ENCODE measurements at regions not wholly inside any gene's neighbourhood (a gene's known extent, or its start where the extent isn't known, plus 50 kb on each side); places are given as distances from the start of the nearest gene placed in this dataset.

DNA sequence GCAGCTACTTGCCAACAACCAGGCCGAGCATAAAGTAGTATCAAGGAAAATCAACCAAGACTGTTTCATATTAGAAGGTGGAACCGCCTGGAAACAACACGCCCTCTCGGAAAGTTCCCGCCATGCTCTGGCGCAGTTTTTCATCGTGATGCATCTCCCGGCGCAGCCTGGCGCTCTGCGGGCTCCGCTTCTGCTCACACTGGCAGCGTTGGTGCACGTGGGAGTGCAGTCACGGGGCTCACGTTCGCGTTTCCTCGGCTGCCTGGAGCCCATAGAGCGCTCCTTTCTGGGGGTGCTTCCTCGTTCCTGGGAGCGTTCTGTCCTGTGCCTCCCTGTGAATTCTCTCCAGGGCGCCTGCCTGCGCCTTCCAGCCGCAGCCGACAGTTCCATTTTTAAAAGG lies 227.3 kb downstream of the TBXT start:
- Histone ChIP-seq H3K27ac (ENCODE audit: insufficient read depth, low read depth, low read length, poor library complexity, severe bottlenecking) (no peak overlapping the region), H3K27me3 (ENCODE audit: control insufficient read depth, insufficient read depth, low read length, poor library complexity, severe bottlenecking) (no peaks in the 10 kb centered on the region), H3K4me1 (ENCODE audit: control insufficient read depth, insufficient read depth, low read length) (no peaks in the 10 kb centered on the region), H3K9me3 (ENCODE audit: control insufficient read depth, low read length) (no peaks in the 10 kb centered on the region), H3K4me3 (ENCODE audit: insufficient read depth, low read depth, low read length) (no peak overlapping the region), H3K36me3 (ENCODE audit: control insufficient read depth, insufficient read depth, low read length) (no peaks in the 10 kb centered on the region)
- WGBS, 2 experiments, result 94 to 95% methylated on average over 26 of the region's 26 CpGs

DNA sequence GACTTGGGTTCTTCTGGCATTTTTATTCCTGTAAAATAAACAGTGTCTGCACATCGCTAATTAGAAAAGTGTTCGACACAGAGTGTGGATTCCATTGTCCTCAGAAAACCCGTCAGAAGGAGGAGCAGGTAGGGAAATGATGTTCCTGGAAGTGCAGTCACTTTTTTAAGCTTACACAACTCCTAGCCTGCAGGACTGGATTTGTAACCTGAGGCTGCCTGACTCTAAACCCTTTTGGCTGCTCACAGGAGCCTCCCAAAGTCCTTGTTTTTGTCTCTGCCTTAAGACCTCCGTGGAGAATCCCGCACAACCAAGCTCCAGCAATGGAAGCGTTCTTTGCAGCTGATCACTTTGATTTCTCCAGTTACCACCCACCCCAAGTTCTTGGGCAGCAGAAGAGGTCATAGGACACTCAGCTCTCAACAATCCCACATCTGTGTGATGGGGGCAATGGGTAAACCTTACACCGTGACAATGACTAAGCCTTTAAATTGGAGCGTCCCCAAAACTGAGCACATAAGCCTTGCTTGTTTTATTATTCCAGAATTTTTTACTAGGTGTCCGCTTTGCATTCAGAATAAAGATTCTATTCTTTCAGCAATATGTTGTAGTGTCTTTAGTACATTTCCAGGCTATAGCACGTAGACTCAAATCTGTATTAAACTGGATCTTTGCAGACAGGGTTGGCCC lies 227.9 kb downstream of the TBXT start:
- H3K9me3 ChIP-seq (ENCODE audit: control insufficient read depth, low read length), result no peaks in the 10 kb centered on the region
- WGBS, 2 experiments, result 82 to 88% methylated on average over 10 of the region's 10 CpGs
- H3K4me1 ChIP-seq (ENCODE audit: control insufficient read depth, insufficient read depth, low read length), result no peaks in the 10 kb centered on the region
- no peaks in the 10 kb centered on the region for H3K36me3 ChIP-seq (ENCODE audit: control insufficient read depth, insufficient read depth, low read length)
- no peaks in the 10 kb centered on the region for H3K27me3 ChIP-seq (ENCODE audit: control insufficient read depth, insufficient read depth, low read length, poor library complexity, severe bottlenecking)
- H3K27ac ChIP-seq (ENCODE audit: insufficient read depth, low read depth, low read length, poor library complexity, severe bottlenecking), result no peak overlapping the region
- H3K4me3 ChIP-seq (ENCODE audit: insufficient read depth, low read depth, low read length), result no peak overlapping the region

DNA sequence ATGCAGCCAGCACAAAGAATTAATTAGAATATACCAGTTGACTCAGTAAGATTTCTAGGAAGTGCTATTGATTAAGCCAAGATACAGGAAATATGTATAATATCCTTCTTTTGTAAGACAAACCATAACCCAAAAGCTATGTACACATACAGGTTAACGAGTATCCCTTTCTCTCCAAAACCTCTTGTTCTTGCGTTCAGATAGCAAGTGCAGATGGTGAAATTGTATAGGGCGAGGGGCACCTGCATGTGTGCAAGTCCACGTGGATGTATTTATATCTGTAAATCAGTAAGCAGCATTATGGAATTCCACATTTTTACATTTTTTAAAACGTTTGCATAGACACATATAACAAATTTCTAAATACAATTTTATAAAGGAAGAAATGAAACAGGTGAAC lies 228.6 kb downstream of the TBXT start:
- no peaks in the 10 kb centered on the region for H3K4me1 ChIP-seq (ENCODE audit: control insufficient read depth, insufficient read depth, low read length)
- H3K27ac ChIP-seq (ENCODE audit: insufficient read depth, low read depth, low read length, poor library complexity, severe bottlenecking), result no peak overlapping the region
- WGBS, 2 experiments, result 85 to 100% methylated on average over 1 to 4 of the region's 5 CpGs
- H3K27me3 ChIP-seq (ENCODE audit: control insufficient read depth, insufficient read depth, low read length, poor library complexity, severe bottlenecking), result no peaks in the 10 kb centered on the region
- H3K36me3 ChIP-seq (ENCODE audit: control insufficient read depth, insufficient read depth, low read length), result no peaks in the 10 kb centered on the region
- H3K9me3 ChIP-seq (ENCODE audit: control insufficient read depth, low read length), result no peaks in the 10 kb centered on the region
- H3K4me3 ChIP-seq (ENCODE audit: insufficient read depth, low read depth, low read length), result no peak overlapping the region

DNA sequence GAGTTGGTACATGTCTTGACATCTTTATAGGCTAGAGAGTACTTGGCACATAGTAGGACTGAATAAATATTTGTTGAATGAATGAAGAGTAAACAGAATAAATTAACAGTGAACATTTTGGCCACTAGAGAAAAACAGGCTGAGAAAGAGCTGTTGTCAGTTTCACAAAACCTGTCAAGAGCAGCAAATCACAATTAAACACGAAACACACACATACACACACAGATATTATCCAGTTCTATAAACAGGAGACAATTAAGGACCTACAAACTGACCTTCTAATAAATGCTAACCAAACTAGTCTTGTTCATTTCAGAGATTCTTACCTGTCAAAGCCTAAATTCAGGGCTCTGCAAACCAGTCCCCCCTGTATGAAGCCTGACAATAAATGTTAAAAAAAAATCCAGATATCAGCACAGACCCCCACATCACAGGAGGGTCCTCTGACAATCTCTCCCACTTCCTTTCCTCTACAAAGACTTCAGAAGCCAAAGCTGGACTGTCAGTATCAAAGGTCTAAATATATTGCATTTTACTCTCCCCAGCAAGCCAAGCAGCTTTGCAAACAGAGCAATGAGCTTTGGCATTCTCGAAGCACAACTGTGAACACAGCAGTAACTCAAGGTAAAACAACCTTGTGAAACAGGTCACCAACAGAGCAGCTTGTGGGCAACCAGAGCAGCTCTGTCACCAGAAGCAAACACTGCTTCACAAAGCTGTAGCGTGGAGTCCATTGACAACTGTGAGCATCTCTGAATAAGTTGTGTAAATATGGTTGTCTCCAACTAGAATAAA lies 229.9 kb downstream of the TBXT start:
- Histone ChIP-seq H3K4me3 (ENCODE audit: insufficient read depth, low read depth, low read length) (no peak overlapping the region), H3K36me3 (ENCODE audit: control insufficient read depth, insufficient read depth, low read length) (no peaks in the 10 kb centered on the region), H3K4me1 (ENCODE audit: control insufficient read depth, insufficient read depth, low read length) (no peaks in the 10 kb centered on the region), H3K27me3 (ENCODE audit: control insufficient read depth, insufficient read depth, low read length, poor library complexity, severe bottlenecking) (no peaks in the 10 kb centered on the region), H3K27ac (ENCODE audit: insufficient read depth, low read depth, low read length, poor library complexity, severe bottlenecking) (no peak overlapping the region), H3K9me3 (ENCODE audit: control insufficient read depth, low read length) (no peaks in the 10 kb centered on the region)
- WGBS, 2 experiments, result 88 to 93% methylated on average over 3 of the region's 3 CpGs

DNA sequence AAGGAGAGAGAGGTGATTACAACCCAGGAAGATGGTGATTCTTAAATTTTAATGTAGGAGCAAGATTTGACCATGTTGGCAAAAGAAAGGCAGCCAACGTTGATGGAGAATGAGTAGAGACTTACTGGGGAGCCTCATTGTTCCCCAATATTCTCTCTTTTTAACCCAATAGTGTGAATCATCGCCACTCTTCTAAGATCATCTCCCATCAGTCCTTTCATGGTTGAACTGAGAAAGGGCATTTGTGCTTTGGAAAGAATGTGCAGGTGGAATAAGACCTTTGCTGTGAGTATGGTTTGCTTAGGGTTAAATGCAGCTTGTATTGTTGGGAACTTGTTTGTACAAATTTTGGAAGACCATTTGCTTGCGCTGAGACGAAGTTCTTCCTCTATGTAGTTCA lies 231.0 kb downstream of the TBXT start:
- 92 to 97% methylated on average over 3 to 4 of the region's 4 CpGs for WGBS, 2 experiments
- H3K27ac ChIP-seq (ENCODE audit: insufficient read depth, low read depth, low read length, poor library complexity, severe bottlenecking), result no peak overlapping the region

DNA sequence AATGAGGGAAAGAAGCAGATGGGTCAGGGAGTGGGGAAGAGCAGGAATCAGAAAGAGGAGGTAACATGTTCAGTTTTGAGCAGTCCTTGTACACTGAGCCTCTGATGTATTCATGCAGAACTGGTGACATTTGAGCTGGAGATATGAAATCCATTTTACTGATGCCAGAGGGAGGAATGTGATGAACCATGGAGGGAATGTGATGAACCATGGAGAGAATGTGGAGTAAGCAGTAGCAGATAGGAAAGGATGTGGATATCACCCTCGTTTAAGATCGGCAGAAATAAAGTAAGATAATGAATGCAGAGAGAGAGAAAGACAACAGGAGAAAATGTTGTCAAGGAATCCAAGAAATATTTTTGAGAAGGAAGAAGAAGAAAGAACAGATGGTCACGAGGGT lies 231.6 kb downstream of the TBXT start:
- 92 to 94% methylated on average over 3 of the region's 3 CpGs for WGBS, 2 experiments
- H3K4me3 ChIP-seq (ENCODE audit: insufficient read depth, low read depth, low read length), result no peak overlapping the region
- no peaks in the 10 kb centered on the region for H3K4me1 ChIP-seq (ENCODE audit: control insufficient read depth, insufficient read depth, low read length)
- no peaks in the 10 kb centered on the region for H3K27me3 ChIP-seq (ENCODE audit: control insufficient read depth, insufficient read depth, low read length, poor library complexity, severe bottlenecking)
- H3K27ac ChIP-seq (ENCODE audit: insufficient read depth, low read depth, low read length, poor library complexity, severe bottlenecking), result no peak overlapping the region
- no peaks in the 10 kb centered on the region for H3K9me3 ChIP-seq (ENCODE audit: control insufficient read depth, low read length)
- H3K36me3 ChIP-seq (ENCODE audit: control insufficient read depth, insufficient read depth, low read length), result no peaks in the 10 kb centered on the region

More for the DNA sequence above, 231.0 kb downstream of the TBXT start:
- no peaks in the 10 kb centered on the region for H3K27me3 ChIP-seq (ENCODE audit: control insufficient read depth, insufficient read depth, low read length, poor library complexity, severe bottlenecking)
- H3K9me3 ChIP-seq (ENCODE audit: control insufficient read depth, low read length), result no peaks in the 10 kb centered on the region
- no peak overlapping the region for H3K4me3 ChIP-seq (ENCODE audit: insufficient read depth, low read depth, low read length)
- no peaks in the 10 kb centered on the region for H3K36me3 ChIP-seq (ENCODE audit: control insufficient read depth, insufficient read depth, low read length)
- no peaks in the 10 kb centered on the region for H3K4me1 ChIP-seq (ENCODE audit: control insufficient read depth, insufficient read depth, low read length)

DNA sequence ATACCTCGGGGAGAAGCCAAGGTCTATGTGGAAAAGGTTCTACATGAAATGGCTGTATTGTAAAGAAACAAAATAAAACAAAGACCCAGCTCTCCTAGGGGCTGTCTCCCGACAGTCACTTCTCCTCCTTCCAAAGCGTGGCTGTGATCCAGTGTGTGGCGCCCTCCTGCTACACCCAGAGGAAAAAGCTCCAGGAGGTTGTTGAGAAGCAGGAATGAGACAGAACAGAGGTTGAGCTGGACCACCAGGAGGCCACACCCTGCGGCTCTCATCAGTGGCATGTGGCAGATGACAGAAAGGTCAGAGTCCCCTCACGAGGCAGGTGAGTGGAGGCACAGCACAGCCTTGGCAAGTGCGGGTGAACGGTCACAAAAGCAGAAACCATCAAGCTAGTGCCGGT lies 236.0 kb downstream of the TBXT start:
- H3K4me3 ChIP-seq (ENCODE audit: insufficient read depth, low read depth, low read length), result no peak overlapping the region
- no peaks in the 10 kb centered on the region for H3K27me3 ChIP-seq (ENCODE audit: control insufficient read depth, insufficient read depth, low read length, poor library complexity, severe bottlenecking)
- H3K9me3 ChIP-seq (ENCODE audit: control insufficient read depth, low read length), result no peaks in the 10 kb centered on the region
- H3K27ac ChIP-seq (ENCODE audit: insufficient read depth, low read depth, low read length, poor library complexity, severe bottlenecking), result no peak overlapping the region
- WGBS, 2 experiments, result 70 to 74% methylated on average over 9 of the region's 9 CpGs
- H3K36me3 ChIP-seq (ENCODE audit: control insufficient read depth, insufficient read depth, low read length), result no peaks in the 10 kb centered on the region
- H3K4me1 ChIP-seq (ENCODE audit: control insufficient read depth, insufficient read depth, low read length), result no peaks in the 10 kb centered on the region

DNA sequence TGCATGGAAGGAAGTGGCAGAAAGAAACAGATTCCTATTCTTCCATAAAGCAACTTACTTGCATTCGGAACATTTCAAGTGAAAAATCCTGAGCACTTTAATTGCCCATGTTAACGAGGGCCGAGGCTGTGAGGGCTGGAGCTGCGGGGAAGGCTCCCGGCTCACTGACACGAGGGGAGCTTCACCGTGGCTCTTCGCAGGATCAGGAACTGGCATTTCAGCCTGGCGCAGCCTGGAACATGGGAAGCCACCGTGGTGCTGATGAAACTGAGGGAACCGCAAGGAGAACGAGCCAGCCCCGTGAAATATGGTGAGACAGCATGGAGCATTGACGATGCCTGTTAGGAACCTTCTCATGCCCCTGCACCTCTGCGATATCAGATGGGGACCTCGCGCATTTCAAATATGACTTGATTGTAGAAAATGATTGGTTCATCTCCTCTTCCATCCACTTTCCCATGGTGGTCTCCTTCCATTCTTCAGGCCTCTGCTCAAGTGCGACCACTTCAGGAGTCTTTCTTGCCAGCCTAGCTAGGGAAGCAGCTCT lies 236.9 kb downstream of the TBXT start:
- no peaks in the 10 kb centered on the region for H3K36me3 ChIP-seq (ENCODE audit: control insufficient read depth, insufficient read depth, low read length)
- WGBS, 2 experiments, result 92 to 94% methylated on average over 18 of the region's 18 CpGs
- H3K4me3 ChIP-seq (ENCODE audit: insufficient read depth, low read depth, low read length), result no peak overlapping the region
- no peaks in the 10 kb centered on the region for H3K4me1 ChIP-seq (ENCODE audit: control insufficient read depth, insufficient read depth, low read length)
- H3K27ac ChIP-seq (ENCODE audit: insufficient read depth, low read depth, low read length, poor library complexity, severe bottlenecking), result no peak overlapping the region
- no peaks in the 10 kb centered on the region for H3K27me3 ChIP-seq (ENCODE audit: control insufficient read depth, insufficient read depth, low read length, poor library complexity, severe bottlenecking)
- H3K9me3 ChIP-seq (ENCODE audit: control insufficient read depth, low read length), result no peaks in the 10 kb centered on the region

DNA sequence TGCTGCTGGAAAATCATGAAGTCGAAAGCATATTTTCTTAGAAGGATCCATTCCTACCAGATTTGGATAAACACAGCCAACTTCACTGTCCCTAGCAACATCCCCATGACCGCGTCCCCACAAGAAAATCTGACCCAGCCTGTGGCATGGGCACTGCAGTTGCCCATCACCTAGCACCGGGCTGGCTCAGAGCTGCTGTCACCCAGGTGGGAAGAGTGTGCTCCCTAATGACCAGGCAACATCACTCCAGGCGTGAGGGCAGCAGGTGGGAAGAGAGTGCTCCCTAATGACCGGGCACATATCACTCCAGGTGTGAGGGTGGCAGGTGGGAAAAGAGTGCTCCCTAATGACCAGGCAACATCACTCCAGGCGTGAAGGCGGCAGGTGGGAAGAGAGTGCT lies 238.0 kb downstream of the TBXT start:
- H3K4me1 ChIP-seq (ENCODE audit: control insufficient read depth, insufficient read depth, low read length), result no peaks in the 10 kb centered on the region
- no peaks in the 10 kb centered on the region for H3K27me3 ChIP-seq (ENCODE audit: control insufficient read depth, insufficient read depth, low read length, poor library complexity, severe bottlenecking)
- H3K4me3 ChIP-seq (ENCODE audit: insufficient read depth, low read depth, low read length), result no peak overlapping the region
- no peaks in the 10 kb centered on the region for H3K36me3 ChIP-seq (ENCODE audit: control insufficient read depth, insufficient read depth, low read length)
- 92 to 95% methylated on average over 8 of the region's 8 CpGs for WGBS, 2 experiments
- H3K9me3 ChIP-seq (ENCODE audit: control insufficient read depth, low read length), result no peaks in the 10 kb centered on the region
- no peak overlapping the region for H3K27ac ChIP-seq (ENCODE audit: insufficient read depth, low read depth, low read length, poor library complexity, severe bottlenecking)

DNA sequence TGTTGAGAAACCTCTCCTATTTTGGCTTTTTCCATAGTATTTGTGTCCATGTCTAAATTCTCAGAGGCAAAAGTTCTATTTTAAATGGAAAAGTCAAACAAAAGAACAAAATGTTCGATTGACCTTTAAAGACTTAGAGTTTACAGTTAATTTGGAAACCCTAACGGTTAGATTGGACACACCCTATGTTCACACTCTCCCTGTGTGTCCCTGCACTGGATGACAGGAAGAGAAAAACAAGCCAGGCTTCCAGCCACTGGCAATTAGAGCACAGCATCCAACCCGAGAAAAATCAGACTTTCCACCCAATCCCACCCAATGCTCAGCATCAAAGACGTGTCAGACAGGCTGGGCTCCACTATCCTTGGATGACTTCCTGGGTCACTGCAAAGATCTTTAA lies 241.3 kb downstream of the TBXT start:
- no peak overlapping the region for H3K4me3 ChIP-seq (ENCODE audit: insufficient read depth, low read depth, low read length)
- no peaks in the 10 kb centered on the region for H3K4me1 ChIP-seq (ENCODE audit: control insufficient read depth, insufficient read depth, low read length)
- H3K9me3 ChIP-seq (ENCODE audit: control insufficient read depth, low read length), result no peaks in the 10 kb centered on the region
- no peaks in the 10 kb centered on the region for H3K27me3 ChIP-seq (ENCODE audit: control insufficient read depth, insufficient read depth, low read length, poor library complexity, severe bottlenecking)
- WGBS, 2 experiments, result 76 to 97% methylated on average over 4 of the region's 4 CpGs
- H3K27ac ChIP-seq (ENCODE audit: insufficient read depth, low read depth, low read length, poor library complexity, severe bottlenecking), result no peak overlapping the region
- H3K36me3 ChIP-seq (ENCODE audit: control insufficient read depth, insufficient read depth, low read length), result no peaks in the 10 kb centered on the region
